ENCODE measurements at regions not wholly inside any gene's neighbourhood (a gene's known extent, or its start where the extent isn't known, plus 50 kb on each side); places are given as distances from the start of the nearest gene placed in this dataset.

DNA sequence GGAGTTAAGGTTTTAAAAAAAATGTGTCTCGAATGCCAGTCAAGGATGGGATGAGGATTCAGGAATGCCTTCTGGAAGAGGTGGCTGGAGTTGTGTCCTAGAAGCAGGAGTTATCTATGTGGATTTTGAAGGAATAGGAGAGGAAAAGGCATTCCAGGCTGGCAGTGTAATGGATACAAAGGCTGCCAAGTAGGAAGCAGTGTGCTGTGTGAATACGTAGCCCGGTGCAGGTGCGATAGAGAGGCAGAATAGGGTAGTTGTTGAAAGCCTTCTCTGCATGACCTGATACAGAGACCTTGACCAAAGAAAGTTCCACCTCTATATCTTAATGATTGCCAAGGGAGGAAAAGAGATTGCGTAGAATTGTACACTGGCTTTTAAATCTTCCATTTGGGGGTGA lies 128.1 kb upstream of the ITGB1 start:
- TF ChIP-seq, protein P1, sequence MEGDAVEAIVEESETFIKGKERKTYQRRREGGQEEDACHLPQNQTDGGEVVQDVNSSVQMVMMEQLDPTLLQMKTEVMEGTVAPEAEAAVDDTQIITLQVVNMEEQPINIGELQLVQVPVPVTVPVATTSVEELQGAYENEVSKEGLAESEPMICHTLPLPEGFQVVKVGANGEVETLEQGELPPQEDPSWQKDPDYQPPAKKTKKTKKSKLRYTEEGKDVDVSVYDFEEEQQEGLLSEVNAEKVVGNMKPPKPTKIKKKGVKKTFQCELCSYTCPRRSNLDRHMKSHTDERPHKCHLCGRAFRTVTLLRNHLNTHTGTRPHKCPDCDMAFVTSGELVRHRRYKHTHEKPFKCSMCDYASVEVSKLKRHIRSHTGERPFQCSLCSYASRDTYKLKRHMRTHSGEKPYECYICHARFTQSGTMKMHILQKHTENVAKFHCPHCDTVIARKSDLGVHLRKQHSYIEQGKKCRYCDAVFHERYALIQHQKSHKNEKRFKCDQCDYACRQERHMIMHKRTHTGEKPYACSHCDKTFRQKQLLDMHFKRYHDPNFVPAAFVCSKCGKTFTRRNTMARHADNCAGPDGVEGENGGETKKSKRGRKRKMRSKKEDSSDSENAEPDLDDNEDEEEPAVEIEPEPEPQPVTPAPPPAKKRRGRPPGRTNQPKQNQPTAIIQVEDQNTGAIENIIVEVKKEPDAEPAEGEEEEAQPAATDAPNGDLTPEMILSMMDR (IDR thresholded peaks at IDR 0.05), result no peak
- no peak for TF ChIP-seq POLR2A (IDR thresholded peaks at IDR 0.05)
- TF ChIP-seq EP300 (IDR thresholded peaks at IDR 0.05), result no peak
